ENCODE measurements at regions not wholly inside any gene's neighbourhood (a gene's known extent, or its start where the extent isn't known, plus 50 kb on each side); places are given as distances from the start of the nearest gene placed in this dataset.

DNA sequence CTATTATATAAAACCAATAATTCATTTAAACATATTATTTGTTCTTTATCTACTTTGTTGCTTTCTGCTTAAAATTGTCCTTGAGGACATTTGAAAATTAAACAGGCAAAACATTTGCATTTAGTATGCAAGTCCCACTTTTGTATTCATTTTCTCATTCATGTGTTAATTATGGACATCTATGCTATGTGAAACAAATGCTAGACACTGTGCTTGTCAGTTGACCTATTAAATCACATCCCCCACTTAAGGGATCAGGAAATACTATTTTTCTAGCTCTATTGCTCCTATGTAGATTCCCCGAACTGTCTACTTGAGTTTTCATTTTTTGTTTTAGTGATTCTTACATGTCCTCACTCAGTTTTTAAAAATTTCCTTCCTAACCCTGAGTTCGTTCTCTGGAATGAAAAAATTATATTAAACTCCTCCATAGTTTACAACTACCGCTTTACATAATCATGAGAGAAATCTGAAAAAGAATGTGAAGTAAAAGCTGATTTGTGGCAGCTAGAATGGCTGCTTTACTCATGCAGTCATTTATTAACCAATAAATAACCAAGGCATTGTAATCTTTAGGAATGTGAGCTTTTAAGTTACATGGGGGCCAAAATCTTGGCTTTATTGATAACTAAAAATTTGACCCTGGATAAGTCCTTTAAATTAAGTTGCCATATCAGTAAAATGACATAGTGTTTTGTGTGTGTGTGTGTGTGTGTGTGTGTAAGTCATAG lies 188.5 kb downstream of the LIG4 start:
- ATAC-seq (no peak), DNase-seq (ENCODE audit: extremely low read depth in 1 of 4, low spot score in 3 of 4) (no peak), FAIRE-seq (no peak)
- H3K4me3 ChIP-seq = no peak overlapping the region
- H3K9ac ChIP-seq (ENCODE audit: insufficient read depth in 1 of 2, low read depth in 2 of 2, low read length in 2 of 2) = no peak overlapping the region
- in situ Hi-C loops (cut with MboI) = no loop called here
- no peaks in the 10 kb centered on the region for H3K4me1 ChIP-seq (replicated peaks in 1 of 2; ENCODE audit: control insufficient read depth in 2 of 2, insufficient read depth in 2 of 2, low read length in 2 of 2)
- H3K4me2 ChIP-seq (ENCODE audit: insufficient read depth, low read length) = no peak overlapping the region
- no TSS peak for BruUV-seq (replicated peaks)
- no peaks in the 10 kb centered on the region for H4K20me1 ChIP-seq (replicated peaks; ENCODE audit: control insufficient read depth, insufficient read depth, low read length)
- 0% methylated on average over 3 of the region's 3 CpGs for WGBS (ENCODE audit: insufficient coverage, low coverage, missing lambda C conversion rate)
- no peak overlapping the region for H3K27ac ChIP-seq (ENCODE audit: extremely low read depth, low read depth, low read length)
- H3K9me1 ChIP-seq (ENCODE audit: control insufficient read depth, insufficient read depth, low read length) = no peaks in the 10 kb centered on the region
- no peaks in the 10 kb centered on the region for H3K9me3 ChIP-seq (replicated peaks; ENCODE audit: control insufficient read depth, insufficient read depth, low read depth, low read length)
- no peak for TF ChIP-seq ZNF507 (tag; conservative IDR thresholded peaks at IDR 0.05)
- TF ChIP-seq NR2C1 (IDR thresholded peaks at IDR 0.05) = no peak
- TF ChIP-seq NR2C1 (tag; IDR thresholded peaks at IDR 0.05) = no peak
- TF ChIP-seq, protein P1, sequence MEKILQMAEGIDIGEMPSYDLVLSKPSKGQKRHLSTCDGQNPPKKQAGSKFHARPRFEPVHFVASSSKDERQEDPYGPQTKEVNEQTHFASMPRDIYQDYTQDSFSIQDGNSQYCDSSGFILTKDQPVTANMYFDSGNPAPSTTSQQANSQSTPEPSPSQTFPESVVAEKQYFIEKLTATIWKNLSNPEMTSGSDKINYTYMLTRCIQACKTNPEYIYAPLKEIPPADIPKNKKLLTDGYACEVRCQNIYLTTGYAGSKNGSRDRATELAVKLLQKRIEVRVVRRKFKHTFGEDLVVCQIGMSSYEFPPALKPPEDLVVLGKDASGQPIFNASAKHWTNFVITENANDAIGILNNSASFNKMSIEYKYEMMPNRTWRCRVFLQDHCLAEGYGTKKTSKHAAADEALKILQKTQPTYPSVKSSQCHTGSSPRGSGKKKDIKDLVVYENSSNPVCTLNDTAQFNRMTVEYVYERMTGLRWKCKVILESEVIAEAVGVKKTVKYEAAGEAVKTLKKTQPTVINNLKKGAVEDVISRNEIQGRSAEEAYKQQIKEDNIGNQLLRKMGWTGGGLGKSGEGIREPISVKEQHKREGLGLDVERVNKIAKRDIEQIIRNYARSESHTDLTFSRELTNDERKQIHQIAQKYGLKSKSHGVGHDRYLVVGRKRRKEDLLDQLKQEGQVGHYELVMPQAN (IDR thresholded peaks at IDR 0.05; ENCODE audit: borderline replicate concordance) = no peak
- TF ChIP-seq, protein P2, sequence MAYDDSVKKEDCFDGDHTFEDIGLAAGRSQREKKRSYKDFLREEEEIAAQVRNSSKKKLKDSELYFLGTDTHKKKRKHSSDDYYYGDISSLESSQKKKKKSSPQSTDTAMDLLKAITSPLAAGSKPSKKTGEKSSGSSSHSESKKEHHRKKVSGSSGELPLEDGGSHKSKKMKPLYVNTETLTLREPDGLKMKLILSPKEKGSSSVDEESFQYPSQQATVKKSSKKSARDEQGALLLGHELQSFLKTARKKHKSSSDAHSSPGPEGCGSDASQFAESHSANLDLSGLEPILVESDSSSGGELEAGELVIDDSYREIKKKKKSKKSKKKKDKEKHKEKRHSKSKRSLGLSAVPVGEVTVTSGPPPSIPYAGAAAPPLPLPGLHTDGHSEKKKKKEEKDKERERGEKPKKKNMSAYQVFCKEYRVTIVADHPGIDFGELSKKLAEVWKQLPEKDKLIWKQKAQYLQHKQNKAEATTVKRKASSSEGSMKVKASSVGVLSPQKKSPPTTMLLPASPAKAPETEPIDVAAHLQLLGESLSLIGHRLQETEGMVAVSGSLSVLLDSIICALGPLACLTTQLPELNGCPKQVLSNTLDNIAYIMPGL (CRISPR knock-in tag; IDR thresholded peaks at IDR 0.05) = no peak
- no peak for TF ChIP-seq TRIM24 (IDR thresholded peaks at IDR 0.05)
- TF ChIP-seq MECOM (CRISPR knock-in tag; IDR thresholded peaks at IDR 0.05) = no peak
- TF ChIP-seq CC2D1A (IDR thresholded peaks at IDR 0.05) = no peak
- TF ChIP-seq, protein P3, sequence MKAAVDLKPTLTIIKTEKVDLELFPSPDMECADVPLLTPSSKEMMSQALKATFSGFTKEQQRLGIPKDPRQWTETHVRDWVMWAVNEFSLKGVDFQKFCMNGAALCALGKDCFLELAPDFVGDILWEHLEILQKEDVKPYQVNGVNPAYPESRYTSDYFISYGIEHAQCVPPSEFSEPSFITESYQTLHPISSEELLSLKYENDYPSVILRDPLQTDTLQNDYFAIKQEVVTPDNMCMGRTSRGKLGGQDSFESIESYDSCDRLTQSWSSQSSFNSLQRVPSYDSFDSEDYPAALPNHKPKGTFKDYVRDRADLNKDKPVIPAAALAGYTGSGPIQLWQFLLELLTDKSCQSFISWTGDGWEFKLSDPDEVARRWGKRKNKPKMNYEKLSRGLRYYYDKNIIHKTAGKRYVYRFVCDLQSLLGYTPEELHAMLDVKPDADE (conservative IDR thresholded peaks at IDR 0.05; ENCODE audit: control insufficient read depth, low read depth, low read length) = no peak
- no peak for TF ChIP-seq ATF1 (CRISPR knock-in tag; IDR thresholded peaks at IDR 0.05)
- no peak for TF ChIP-seq ATF1 (tag; IDR thresholded peaks at IDR 0.05)
- no peak for TF ChIP-seq ZNF134 (CRISPR knock-in tag; conservative IDR thresholded peaks at IDR 0.05)
- TF ChIP-seq NBN (IDR thresholded peaks at IDR 0.05; ENCODE audit: low read depth) = no peak
- TF ChIP-seq GATA2 (CRISPR knock-in tag; IDR thresholded peaks at IDR 0.05) = no peak
- no peak for TF ChIP-seq ARID2 (IDR thresholded peaks at IDR 0.05)
- H3K36me3 ChIP-seq (ENCODE audit: control insufficient read depth, insufficient read depth, low read length) = no peaks in the 10 kb centered on the region
- intact Hi-C loops (cut with micrococcal nuclease) = no loop called here
- no peaks in the 10 kb centered on the region for H3K27me3 ChIP-seq (ENCODE audit: control insufficient read depth in 2 of 2, insufficient read depth in 2 of 2, low read length in 2 of 2)
- H2AFZ ChIP-seq (ENCODE audit: low read depth, low read length) = no peak overlapping the region
- ChIA-PET CTCF (ENCODE audit: low intra/inter-chr PET ratio) (no interaction called here), POLR2A (no interaction called here)
- no peaks in the 10 kb centered on the region for H3K79me2 ChIP-seq (ENCODE audit: control insufficient read depth, insufficient read depth, low read length)

All from K562 (cell line).